RCC 7860 (cell line): ENCODE measurements at regions not wholly inside any gene's neighbourhood (a gene's known extent, or its start where the extent isn't known, plus 50 kb on each side); places are given as distances from the start of the nearest gene placed in this dataset.
"Not testable (repeated sequence)": the region's sequence is repeated elsewhere in the genome, so short reads cannot be mapped to it uniquely, and the experiment has no call there.

Experiments used
- DNase-seq: peaks from one replicate; pipeline ENCODE4 v3.0.0-alpha.2; 2015; ENCODE audit warnings: low spot score
- FAIRE-seq: peaks from 2 replicates; lab custom pipeline; 2012; peaks lifted over from hg19 to GRCh38; lab: Jason Lieb, UNC

DNA sequence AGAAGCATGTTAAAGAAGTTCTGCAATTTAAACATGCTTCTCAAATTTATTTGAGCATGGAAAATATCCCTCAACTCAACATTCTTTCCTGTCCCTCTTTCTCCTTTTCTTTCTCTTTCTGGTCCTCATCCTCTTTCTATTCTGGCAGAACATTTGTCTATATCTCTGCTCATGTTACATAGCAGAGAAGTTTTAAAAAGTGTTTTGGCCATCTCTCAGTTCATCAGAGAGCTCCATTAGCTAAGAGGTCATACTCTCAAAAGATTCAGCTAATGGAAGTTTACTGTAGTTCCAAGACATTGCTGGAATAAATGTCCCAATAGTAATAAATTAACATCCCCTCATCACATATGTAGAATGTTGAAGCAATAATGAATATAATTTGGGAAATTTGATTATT lies 53.5 kb downstream of the XCL2 start:
- FAIRE-seq, result no peak

DNA sequence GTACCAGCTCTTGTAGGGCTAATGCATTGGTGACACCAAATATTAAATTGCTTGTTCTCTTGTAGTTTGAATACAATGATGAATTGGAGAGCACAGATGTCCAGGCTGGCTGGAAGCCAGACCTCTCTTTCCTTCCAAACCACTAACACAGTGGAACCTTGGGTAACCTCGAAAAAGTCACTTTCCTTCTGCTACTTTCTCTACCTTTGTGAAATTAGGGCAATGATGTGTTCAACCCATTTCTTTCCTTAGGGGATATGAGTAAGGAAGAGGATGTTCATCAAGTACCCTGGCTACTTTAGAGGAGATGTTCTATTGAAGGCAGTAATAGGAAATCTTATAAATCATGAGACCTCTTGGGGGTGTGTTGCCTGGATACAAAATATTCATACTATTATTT lies 55.7 kb downstream of the XCL2 start:
- DNase-seq (no peak), FAIRE-seq (no peak)

More for the DNA sequence above, 53.5 kb downstream of the XCL2 start:
- no peak for DNase-seq

DNA sequence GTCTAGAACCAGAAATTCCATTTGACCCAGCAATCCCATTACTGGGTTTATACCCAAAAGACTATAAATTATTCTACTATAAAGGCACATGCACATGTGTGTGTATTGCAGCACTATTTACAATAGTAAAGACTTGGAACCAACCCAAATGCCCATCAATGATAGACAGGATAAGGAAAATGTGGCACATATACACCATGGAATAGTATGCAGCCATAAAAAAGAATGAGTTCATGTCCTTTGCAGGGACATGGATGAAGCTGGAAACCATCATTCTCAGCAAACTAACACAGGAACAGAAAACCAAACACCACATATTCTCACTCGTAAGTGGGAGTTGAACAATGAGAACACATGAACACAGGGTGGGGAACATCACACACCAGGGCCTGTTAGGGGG lies 57.0 kb downstream of the XCL2 start:
- not testable (repeated sequence) for DNase-seq, FAIRE-seq

DNA sequence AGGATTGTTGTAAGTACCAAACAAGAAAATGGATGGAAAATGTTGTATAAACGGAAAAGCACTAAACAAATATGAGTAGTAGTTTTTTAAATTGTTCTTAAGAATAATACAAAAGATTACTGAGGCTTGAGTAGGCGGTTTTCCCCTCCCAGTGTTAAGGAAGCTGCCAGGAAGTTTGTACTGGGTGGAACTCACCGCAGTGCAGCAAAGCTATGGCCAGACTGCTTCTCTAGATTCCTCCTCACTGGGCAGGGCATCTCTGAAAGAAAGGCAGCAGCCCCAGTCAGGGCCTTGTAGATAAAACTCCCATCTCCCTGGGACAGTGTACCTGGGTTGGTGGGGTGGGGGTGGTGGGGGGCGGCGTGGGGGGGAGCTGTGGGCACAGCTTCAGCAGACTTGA lies 58.7 kb downstream of the XCL2 start:
- DNase-seq (no peak), FAIRE-seq (no peak)

DNA sequence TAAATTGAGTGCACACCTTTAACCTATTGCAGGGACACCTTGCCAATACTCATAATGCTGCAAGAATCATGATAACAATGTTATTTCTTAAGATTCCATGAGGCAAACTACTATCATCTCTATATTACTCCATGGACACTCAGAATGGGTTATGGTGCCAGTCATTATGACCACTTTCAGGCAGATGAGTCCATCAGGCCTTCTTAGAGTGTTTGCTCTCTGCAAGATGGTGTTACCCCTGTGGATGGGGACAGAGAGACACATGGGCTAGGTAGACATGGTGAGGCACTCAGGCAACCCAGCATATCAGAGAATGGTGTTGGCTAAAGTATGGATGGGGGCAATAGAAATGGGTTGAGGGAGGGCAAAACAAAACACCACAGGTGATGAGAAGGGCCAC lies 59.7 kb downstream of the XCL2 start:
- DNase-seq (no peak), FAIRE-seq (no peak)

DNA sequence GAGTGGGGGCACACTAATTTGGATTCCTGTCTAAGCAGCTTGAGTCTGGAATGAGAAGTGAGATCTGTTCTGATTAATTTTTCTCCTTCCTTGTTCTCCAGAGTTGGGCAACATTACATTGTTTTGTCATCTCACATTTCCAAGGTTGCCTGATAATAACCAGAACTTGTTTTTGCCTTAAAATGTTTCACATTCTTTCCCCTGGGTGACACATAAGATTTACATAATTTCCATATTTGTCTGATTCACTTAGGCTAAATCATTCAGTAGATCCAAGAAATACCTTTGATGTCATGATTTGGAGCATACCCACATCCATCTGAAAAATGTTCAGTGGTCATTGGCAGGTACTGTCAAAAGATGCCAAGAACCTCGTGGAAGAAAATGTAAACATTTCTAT lies 60.3 kb downstream of the XCL2 start:
- FAIRE-seq (no peak), DNase-seq (no peak)

DNA sequence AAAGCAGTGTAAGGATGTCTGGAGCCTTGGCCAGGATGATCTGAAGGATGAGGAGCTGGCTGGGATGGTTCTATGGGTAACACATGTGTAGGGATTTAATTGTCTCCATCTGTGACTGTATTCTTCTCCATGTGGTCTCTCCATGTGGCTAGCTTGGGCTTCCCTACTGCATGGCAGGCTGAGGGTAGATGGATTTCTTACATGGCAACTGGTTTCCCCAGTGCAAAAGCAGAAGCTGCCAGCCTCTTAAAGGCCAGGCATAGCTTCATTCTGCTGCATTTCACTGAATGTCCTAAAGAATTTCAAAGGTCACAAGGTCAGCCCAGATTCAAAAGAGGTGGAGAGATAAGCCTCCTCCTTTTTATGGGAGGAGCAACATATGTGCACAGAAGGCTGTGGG lies 61.7 kb downstream of the XCL2 start:
- DNase-seq, result no peak

DNA sequence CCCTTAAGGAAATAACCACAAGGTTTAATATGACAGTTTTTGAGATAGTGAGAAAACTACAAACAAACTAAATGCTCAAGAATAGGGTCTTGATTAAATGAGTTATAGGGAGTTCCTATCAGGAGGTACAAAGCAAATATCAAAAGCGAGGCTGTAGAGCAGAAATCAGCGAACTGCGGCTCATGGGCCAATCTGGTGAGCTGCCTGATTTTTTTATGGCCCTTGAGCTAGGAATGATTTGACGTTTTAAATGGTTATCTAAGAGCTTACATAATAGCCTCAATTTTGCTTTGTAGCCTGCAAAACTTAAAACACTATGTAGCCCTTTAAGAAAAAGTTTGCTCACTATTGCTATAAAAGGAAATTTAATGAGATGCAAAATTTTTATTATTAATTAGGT lies 62.2 kb downstream of the XCL2 start:
- FAIRE-seq (no peak), DNase-seq (no peak)

More for the DNA sequence above, 61.7 kb downstream of the XCL2 start:
- FAIRE-seq, result no peak

DNA sequence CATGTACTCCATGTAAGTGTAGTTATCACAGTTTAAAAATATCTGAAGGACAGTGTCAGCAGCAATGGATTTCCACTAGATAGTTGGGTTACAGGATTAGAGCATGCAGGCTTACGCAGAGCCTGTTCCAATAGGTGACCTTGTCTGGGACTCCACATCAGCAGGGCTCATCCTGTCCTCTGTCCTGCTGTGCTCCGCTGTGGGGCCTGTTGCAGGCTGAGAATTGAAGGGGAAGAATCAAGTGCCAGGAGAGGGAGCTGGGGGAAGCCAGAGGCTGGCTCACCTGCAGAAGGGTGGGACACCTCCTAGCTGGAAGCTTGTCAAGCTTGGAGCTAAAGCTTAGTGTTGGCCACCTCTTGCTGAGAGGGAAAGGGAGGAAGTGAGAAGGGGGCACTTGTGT lies 62.8 kb downstream of the XCL2 start:
- FAIRE-seq (no peak), DNase-seq (no peak)

DNA sequence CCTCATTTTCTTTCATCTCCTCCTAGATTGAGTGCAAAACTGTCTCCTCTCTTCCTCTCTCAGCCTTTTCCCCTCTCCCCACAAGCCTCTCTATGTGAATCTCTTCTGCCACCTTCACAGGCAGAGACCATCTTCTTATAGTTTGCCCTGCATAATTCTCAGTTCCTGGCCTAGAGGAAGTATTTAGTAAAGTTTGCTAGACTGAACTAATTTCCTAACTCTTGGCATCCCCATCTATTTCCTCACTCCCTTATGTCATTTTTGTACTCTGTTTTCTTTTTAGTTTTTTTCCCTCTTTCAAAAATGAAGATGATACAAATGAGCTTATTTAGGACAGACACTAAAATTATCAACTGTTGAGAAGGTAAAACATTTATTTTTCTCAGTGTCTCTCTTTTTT lies 66.0 kb downstream of the XCL2 start:
- FAIRE-seq, result no peak
- no peak for DNase-seq

DNA sequence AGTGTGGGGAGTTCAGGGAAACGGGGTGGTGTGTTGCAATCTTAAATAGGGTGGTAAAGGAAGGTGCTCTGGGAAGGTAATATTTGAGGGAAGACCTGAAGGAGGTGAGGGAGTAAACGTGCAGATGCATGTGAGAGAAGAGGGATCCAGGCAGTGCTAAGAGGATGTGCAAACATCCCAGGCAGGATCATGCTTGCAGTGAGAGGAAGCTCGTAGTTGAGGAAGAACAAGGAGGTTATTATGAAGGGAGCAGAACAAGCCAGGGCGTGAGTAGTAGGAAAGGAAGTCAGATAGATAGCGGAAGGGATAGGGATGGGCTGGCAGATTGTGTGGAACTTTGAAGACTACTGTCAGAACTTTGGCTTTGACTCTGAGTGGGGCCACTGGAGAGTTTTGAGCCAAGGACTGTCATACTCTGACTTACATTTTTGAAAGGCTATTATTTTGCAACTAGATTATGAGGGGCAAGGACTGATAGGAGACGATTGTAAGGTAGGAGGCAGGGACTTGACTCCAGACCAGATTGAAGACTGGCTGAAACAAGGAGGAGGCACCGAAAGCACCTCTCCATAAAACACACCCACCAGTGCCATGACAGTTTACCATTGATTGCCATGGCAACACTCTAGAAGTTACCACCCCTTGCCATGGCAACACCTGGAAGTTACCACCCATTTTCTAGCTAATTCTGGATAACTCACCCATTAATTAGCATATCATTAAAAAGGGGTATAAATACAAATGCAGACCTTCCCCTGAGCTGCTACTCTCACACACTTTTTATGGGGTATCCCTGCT lies 67.0 kb downstream of the XCL2 start:
- no peak for FAIRE-seq

DNA sequence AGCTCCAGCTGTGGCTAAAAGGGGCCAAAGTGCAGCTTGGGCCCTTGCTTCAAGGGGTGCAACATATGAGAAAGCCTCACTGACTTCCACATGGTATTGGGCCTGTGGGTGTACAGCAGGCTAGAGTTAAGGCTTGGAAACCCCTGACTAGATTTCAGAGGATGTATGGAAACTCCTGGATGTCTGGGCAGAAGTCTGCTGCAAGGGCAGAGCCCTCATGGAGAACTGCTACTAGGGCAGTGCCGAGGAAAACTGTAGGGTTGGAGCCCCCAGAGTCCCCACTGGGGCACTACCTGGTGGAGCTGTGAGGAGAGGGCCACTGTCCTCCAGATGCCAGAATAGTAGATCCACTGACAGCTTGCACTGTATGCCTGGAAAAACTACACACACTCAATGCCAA lies 69.5 kb downstream of the XCL2 start:
- FAIRE-seq, result no peak
- DNase-seq, result no peak

More for the DNA sequence above, 67.0 kb downstream of the XCL2 start:
- no peak for DNase-seq

DNA sequence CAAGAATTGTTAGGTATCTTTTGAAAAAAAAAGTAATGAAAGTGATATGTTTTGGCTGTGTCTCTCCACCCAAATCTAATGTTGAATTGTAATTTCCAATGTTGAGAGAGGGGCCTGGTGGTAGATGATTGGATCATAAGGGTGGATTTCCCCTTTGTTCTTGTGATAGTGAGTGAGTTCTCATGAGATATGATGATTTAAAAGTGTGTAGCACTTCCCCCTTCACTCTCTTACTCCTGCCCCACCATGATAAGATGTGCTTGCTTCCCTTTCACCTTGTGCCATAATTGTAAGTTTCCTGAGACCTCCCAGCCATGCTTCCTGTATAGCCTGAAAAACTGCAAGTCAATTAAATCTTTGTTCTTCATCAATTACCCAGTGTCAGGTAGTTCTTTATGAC lies 70.7 kb downstream of the XCL2 start:
- DNase-seq, result no peak
- no peak for FAIRE-seq

DNA sequence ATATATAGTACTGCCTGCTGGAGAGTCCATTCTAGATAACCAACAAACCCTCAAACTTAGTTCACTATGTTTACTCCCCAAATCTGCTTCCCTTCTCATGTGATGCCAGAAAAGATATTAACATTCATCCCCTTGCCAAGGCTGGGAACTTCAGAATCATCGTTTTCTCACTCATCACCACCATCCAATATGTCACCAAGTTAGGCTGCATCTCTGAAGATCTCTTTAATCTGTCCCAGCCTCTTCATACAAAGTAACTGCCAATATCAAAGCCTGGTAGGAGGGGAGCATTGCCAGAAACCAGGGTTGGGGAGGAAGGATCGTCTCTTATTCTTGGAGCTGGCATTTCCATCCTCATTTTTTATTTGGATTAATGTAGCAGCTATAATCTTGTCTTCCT lies 71.6 kb downstream of the XCL2 start:
- FAIRE-seq (no peak), DNase-seq (no peak)

DNA sequence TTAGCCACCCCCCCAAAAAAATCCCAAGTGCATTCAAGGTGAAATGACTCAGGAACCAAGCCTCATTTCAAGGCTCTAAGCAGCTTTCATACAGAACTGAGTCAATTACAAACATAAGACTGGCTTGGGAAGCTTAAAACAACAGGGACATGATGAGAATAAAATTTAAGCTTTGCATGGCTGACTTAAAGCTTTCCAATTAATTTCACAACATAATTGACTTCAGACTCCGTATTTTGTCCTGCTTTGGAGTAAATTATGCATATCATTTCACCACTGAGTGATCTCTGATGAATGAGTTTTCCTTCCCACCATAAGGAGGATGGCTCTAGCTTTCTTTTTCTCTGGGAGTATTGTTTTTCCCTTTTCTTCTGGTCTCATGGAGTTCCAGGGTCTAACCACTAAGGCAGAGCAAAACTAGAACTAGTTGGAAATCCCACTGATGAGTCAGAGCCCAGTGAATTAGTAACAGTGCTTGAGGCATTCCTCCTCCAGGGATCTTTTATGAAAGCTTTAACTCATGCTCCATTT lies 72.8 kb downstream of the XCL2 start:
- FAIRE-seq, result peak; percentile 97

DNA sequence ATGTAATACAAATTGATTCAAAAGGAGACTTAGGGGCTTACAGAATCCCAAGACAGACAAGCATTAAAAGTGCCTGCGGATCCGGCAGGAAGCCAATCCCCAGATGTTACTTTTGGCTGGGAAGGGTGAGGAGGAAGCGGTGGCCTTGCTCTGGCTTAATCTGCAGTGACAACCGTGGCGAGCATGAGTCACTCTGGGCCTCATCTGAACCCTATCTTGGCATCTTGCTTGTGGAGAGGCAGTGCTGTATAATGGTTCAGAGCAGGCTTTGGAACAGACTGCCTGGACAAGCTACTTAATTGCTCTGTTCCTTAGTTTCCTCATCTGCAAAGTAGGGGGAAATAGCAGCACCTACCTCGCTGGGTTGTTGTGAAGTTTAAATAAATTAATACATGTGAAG lies 74.1 kb downstream of the XCL2 start:
- DNase-seq, result peak; percentile 85
- peak; percentile 95 for FAIRE-seq

More for the DNA sequence above, 72.8 kb downstream of the XCL2 start:
- DNase-seq, result peak; percentile 94

DNA sequence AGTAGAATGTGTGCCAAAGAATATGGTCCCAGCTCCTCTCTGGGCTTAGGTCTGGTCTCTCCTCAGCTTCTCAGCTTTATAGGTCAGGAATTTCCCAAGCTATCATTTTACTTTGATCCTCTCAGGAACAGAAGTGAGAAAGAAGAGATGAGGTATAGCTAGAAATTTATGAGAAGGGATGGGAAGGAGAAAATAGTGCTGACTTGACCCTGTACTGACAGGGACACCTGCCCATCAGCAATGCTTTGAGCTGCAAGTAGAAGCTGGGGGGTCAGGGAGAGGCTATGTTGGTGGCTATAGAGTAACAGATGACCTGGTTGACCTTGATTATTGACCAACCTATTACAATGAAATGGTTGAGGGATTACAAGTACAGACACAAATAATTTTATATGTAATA lies 75.0 kb downstream of the XCL2 start:
- no peak for FAIRE-seq
- no peak for DNase-seq

DNA sequence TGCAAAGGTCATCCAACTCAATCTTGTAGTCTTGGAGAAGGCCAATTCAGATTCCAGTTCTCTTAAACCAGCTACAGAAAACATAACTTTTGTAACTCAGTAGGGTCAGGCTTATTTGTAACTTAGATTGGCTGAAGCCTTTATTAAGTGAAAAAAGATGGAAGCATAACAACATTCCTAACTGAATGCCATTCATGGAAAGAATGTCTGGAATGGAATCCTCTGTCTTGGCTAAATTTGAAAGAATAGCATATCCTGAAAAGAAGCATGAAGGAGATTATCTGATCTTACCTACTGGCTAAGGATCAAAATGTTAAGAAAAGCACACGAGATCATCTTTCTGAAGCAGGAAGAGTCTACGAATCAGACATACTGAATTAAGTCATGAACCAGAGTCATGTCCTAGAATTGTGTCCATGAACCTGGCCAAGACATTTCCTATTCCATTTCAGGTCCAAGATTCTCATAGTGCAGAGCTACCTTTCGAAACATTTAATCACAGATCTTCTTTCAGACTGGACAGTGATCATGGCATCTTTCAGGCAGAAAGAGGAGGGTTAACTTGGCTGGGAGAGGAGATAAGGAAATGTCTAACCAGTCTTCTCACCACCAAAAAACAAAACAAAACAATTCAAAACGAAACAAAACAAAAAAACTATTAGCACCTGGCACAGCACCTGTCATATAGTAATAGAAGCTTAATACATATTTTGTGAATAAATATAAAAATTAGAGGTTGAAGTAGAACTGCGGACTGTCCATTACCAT lies 75.6 kb downstream of the XCL2 start:
- FAIRE-seq, result peak; percentile 7
- peak; percentile 25 for DNase-seq

DNA sequence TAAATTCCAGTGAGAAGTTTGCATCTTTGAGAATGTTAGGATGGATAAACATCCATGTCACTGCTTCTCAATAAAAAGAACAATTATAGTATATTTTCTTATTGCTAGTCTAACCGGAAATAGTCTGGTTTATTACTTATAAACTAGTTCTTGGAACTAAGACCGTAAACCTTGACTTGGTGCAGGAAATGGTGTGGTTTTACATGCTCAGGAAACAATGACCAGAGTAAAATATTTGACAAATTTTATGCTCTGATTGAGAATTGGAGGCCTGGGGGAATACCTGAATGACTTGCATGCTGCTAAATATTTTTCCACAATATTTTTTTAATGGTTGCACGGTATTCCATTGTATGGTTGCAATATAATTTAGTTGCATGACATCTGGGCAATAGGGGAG lies 76.3 kb downstream of the XCL2 start:
- peak; percentile 82 for FAIRE-seq
- peak; percentile 27 for DNase-seq

DNA sequence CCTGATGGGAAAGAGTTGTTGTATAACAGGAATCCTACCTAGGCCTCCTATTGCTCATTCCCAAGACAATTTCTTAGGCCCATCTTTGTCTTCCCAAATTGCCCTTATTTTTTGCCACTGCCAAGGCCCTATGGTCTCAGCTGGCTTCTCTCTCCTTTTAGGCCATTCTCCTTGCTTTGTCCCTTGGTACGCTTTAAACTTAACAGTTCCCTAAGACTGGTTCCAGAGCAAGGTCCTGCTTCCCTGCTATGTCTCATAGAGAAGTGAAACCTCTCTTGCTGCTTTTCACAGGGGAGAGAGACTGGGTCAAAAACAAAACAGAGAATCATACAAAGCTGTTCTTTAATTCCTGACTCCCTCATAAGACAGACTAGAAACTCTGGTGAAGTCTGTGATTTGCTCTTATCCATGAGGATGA lies 77.1 kb downstream of the XCL2 start:
- FAIRE-seq (no peak), DNase-seq (no peak)

DNA sequence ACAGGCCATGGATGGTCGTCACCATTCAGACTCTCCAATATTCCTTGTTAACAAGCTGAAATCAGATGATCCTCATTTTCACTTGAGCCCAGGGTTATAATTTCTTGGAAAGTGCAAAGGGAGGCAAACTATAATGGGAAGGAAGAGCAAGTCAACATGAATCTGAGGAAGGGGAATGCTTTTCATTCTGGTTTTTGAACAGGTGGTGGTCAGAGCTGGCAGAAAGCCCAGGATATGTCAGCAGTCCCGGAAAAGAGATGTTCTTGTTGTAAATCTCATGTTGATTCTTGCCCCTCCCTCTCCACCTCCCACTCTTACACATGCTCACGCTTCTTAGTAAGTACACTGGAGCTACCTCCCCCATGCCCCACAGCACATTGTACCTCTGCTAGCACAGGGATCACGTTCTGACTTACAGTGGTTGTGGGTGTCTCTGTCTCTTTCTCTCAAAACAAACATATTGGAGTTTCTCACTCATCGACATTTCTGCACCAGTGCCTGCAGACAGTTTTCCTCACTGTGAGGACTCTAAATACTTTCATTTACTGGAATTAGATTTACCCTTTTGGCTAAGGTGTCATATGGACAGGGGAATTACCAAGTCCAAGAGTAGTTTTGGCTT lies 77.6 kb downstream of the XCL2 start:
- DNase-seq, result peak; percentile 58
- peak; percentile 38 for FAIRE-seq
